ENCODE measurements at regions not wholly inside any gene's neighbourhood (a gene's known extent, or its start where the extent isn't known, plus 50 kb on each side); places are given as distances from the start of the nearest gene placed in this dataset.

- intact Hi-C loops (cut with DNase I) = loop anchor here (10.0 kb wide), 3 partner anchors 364 to 894 kb away; no protein-coding TSS in a partner anchor
- no peak for TF ChIP-seq CTCF (IDR thresholded peaks at IDR 0.05)
- ATAC-seq = no peak
- Histone ChIP-seq H3K9me3 (no peaks in the 10 kb centered on the region), H3K27ac (no peak overlapping the region), H3K36me3 (no peaks in the 10 kb centered on the region), H3K27me3 (no peaks in the 10 kb centered on the region), H3K4me3 (no peak overlapping the region), H3K4me1 (peaks cover 6% of the 10 kb centered on the region)
- no peak for DNase-seq
Observed at GRCh38 chr15:66940368-66940767, 125.0 kb upstream of the SMAD3 start.

GRCh38 chr15:66941108-66941711 is 124.2 kb upstream of the SMAD3 start:
- TF ChIP-seq CTCF (IDR thresholded peaks at IDR 0.05) = no peak
- no peaks in the 10 kb centered on the region for H3K9me3 ChIP-seq
- no peak overlapping the region for H3K27ac ChIP-seq
- intact Hi-C loops (cut with DNase I) = loop anchor here (10.0 kb wide), 3 partner anchors 364 to 894 kb away; no protein-coding TSS in a partner anchor
- ATAC-seq (no peak), DNase-seq (no peak)
- H3K4me1 ChIP-seq = peaks cover under 1% of the 10 kb centered on the region
- no peaks in the 10 kb centered on the region for H3K36me3 ChIP-seq
- no peaks in the 10 kb centered on the region for H3K27me3 ChIP-seq
- no peak overlapping the region for H3K4me3 ChIP-seq

GRCh38 chr15:66941791-66942190 is 123.6 kb upstream of the SMAD3 start:
- intact Hi-C loops (cut with DNase I) = loop anchor here (10.0 kb wide), 3 partner anchors 363 to 893 kb away; no protein-coding TSS in a partner anchor
- TF ChIP-seq CTCF (IDR thresholded peaks at IDR 0.05) = no peak
- no peak overlapping the region for H3K27ac ChIP-seq
- H3K27me3 ChIP-seq = no peaks in the 10 kb centered on the region
- H3K9me3 ChIP-seq = no peaks in the 10 kb centered on the region
- no peaks in the 10 kb centered on the region for H3K4me1 ChIP-seq
- no peak for DNase-seq
- no peak overlapping the region for H3K4me3 ChIP-seq
- peak; percentile 52 for ATAC-seq
- no peaks in the 10 kb centered on the region for H3K36me3 ChIP-seq

GRCh38 chr15:66942649-66943390 is 122.6 kb upstream of the SMAD3 start:
- no peak overlapping the region for H3K27ac ChIP-seq

GRCh38 chr15:66943456-66944095 is 121.8 kb upstream of the SMAD3 start:
- no peak for TF ChIP-seq CTCF (IDR thresholded peaks at IDR 0.05)
- intact Hi-C loops (cut with DNase I) = loop anchor here (10.0 kb wide), 3 partner anchors 361 to 891 kb away; no protein-coding TSS in a partner anchor

More at GRCh38 chr15:66942649-66943390, 122.6 kb upstream of the SMAD3 start:
- Histone ChIP-seq H3K4me3 (no peak overlapping the region), H3K9me3 (no peaks in the 10 kb centered on the region), H3K4me1 (no peaks in the 10 kb centered on the region), H3K36me3 (no peaks in the 10 kb centered on the region), H3K27me3 (no peaks in the 10 kb centered on the region)
- no peak for DNase-seq
- intact Hi-C loops (cut with DNase I) = loop anchor here (10.0 kb wide), 3 partner anchors 362 to 892 kb away; no protein-coding TSS in a partner anchor
- no peak for ATAC-seq
- TF ChIP-seq CTCF (IDR thresholded peaks at IDR 0.05) = no peak

More at GRCh38 chr15:66943456-66944095, 121.8 kb upstream of the SMAD3 start:
- ATAC-seq = no peak
- no peak overlapping the region for H3K4me3 ChIP-seq
- no peaks in the 10 kb centered on the region for H3K27me3 ChIP-seq
- H3K27ac ChIP-seq = no peak overlapping the region
- DNase-seq = no peak
- H3K4me1 ChIP-seq = no peaks in the 10 kb centered on the region
- no peaks in the 10 kb centered on the region for H3K9me3 ChIP-seq
- no peaks in the 10 kb centered on the region for H3K36me3 ChIP-seq
